ENCODE measurements at regions not wholly inside any gene's neighbourhood (a gene's known extent, or its start where the extent isn't known, plus 50 kb on each side); places are given as distances from the start of the nearest gene placed in this dataset.

GRCh38 chr2:128408349-128409305 is 90.0 kb upstream of the HS6ST1 start:
- 76 to 79% methylated on average over 17 of the region's 17 CpGs for WGBS, 2 donors
- Histone ChIP-seq H3K4me3 (no peak overlapping the region), H3K27me3 (no peaks in the 10 kb centered on the region), H3K9me3 (no peaks in the 10 kb centered on the region), H3K4me1 (peaks cover 0 to 2% (median under 1%) of the 10 kb centered on the region in 3 donors), H3K36me3 (no peaks in the 10 kb centered on the region), H3K27ac (no peak overlapping the region)
- TF ChIP-seq CTCF (IDR thresholded peaks at IDR 0.05) = no peak
- no peak for ATAC-seq
- DNase-seq = peak in 3 of 6 donors; percentile 6 to 30 (median 13)
- intact Hi-C loops (cut with DNase I) = no loop called here
- FAIRE-seq = no peak

- 89 to 91% methylated on average over 9 of the region's 9 CpGs for WGBS, 2 donors
- Histone ChIP-seq H3K4me1 (peaks cover 0 to 5% (median 5%) of the 10 kb centered on the region in 3 donors), H3K36me3 (no peaks in the 10 kb centered on the region), H3K27ac (no peak overlapping the region), H3K4me3 (no peak overlapping the region), H3K9me3 (no peaks in the 10 kb centered on the region), H3K27me3 (no peaks in the 10 kb centered on the region)
- intact Hi-C loops (cut with DNase I) = no loop called here
- DNase-seq (peak in 3 of 6 donors; percentile 2 to 31 (median 5)), FAIRE-seq (no peak), ATAC-seq (no peak)
- TF ChIP-seq CTCF (IDR thresholded peaks at IDR 0.05) = no peak
Observed at GRCh38 chr2:128409326-128410034, 90.8 kb upstream of the HS6ST1 start.

- WGBS, 2 donors = 91 to 94% methylated on average over 10 of the region's 10 CpGs
- intact Hi-C loops (cut with DNase I) = no loop called here
- Histone ChIP-seq H3K9me3 (no peaks in the 10 kb centered on the region), H3K27me3 (no peaks in the 10 kb centered on the region), H3K27ac (no peak overlapping the region), H3K4me1 (peaks cover 0 to 5% (median 5%) of the 10 kb centered on the region in 3 donors), H3K4me3 (no peak overlapping the region), H3K36me3 (no peaks in the 10 kb centered on the region)
- ATAC-seq (no peak), DNase-seq (peak in 3 of 6 donors; percentile 3 to 43 (median 4)), FAIRE-seq (no peak)
- TF ChIP-seq CTCF (IDR thresholded peaks at IDR 0.05) = no peak
Observed at GRCh38 chr2:128410035-128410757, 91.5 kb upstream of the HS6ST1 start.

GRCh38 chr2:128410758-128411215 is 92.1 kb upstream of the HS6ST1 start:
- peaks cover 0 to 11% (median 5%) of the 10 kb centered on the region in 3 donors for H3K4me1 ChIP-seq
- H3K36me3 ChIP-seq = no peaks in the 10 kb centered on the region
- intact Hi-C loops (cut with DNase I) = no loop called here
- no peaks in the 10 kb centered on the region for H3K9me3 ChIP-seq
- no peak overlapping the region for H3K27ac ChIP-seq
- H3K4me3 ChIP-seq = no peak overlapping the region
- FAIRE-seq = no peak
- ATAC-seq = no peak
- TF ChIP-seq CTCF (IDR thresholded peaks at IDR 0.05) = no peak
- H3K27me3 ChIP-seq = no peaks in the 10 kb centered on the region
- peak in 2 of 6 donors; percentile 2 to 6 for DNase-seq
- WGBS, 2 donors = 93 to 97% methylated on average over 8 of the region's 8 CpGs

Measured in pancreas (tissue), 10 donors.